SW 1271 (cell line): ENCODE measurements at regions not wholly inside any gene's neighbourhood (a gene's known extent, or its start where the extent isn't known, plus 50 kb on each side); places are given as distances from the start of the nearest gene placed in this dataset.
"Not testable (repeated sequence)": the region's sequence is repeated elsewhere in the genome, so short reads cannot be mapped to it uniquely, and the experiment has no call there.

ENCODE experiments used
- DNase-seq, 2 experiments: peaks; one replicate each; lab custom pipeline; 2025; lab: John Stamatoyannopoulos, UW

GRCh38 chr17:14427900-14428647, 127.2 kb downstream of the HS3ST3B1 start:
- DNase-seq = no peak

- not testable (repeated sequence) for DNase-seq
Measured at GRCh38 chr17:14423156-14423555, 122.3 kb downstream of the HS3ST3B1 start.

GRCh38 chr17:14417336-14417735, 116.5 kb downstream of the HS3ST3B1 start:
- DNase-seq = no peak

- no peak for DNase-seq
Measured at GRCh38 chr17:14409292-14409691, 108.4 kb downstream of the HS3ST3B1 start.

GRCh38 chr17:14407541-14407940, 106.7 kb downstream of the HS3ST3B1 start:
- no peak for DNase-seq

- no peak for DNase-seq
Measured at GRCh38 chr17:14405189-14405588, 104.3 kb downstream of the HS3ST3B1 start.
